ENCODE measurements at regions not wholly inside any gene's neighbourhood (a gene's known extent, or its start where the extent isn't known, plus 50 kb on each side); places are given as distances from the start of the nearest gene placed in this dataset.

DNA sequence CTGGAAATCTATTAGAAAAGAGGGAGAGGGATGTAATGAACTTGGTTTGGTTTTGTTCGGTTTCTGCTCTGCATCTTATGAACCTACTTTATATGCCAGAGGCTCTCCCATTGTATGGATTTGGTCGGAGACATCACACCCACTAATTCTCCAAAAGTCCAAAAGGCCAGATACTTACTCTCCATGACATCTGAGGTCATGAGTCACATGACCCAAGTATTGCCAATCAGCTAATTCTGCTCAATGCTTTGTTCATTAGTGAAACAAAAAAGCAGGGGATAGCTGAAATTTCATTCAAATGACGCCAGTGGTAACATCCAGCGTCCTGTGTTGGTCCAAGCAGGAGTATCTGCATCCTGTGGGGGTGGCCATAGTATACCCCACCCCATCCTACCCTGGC, 173.6 kb downstream of the TRIM33 start:
- DNase-seq (ENCODE audit: low read depth), result no peak
- TF ChIP-seq, protein P1, sequence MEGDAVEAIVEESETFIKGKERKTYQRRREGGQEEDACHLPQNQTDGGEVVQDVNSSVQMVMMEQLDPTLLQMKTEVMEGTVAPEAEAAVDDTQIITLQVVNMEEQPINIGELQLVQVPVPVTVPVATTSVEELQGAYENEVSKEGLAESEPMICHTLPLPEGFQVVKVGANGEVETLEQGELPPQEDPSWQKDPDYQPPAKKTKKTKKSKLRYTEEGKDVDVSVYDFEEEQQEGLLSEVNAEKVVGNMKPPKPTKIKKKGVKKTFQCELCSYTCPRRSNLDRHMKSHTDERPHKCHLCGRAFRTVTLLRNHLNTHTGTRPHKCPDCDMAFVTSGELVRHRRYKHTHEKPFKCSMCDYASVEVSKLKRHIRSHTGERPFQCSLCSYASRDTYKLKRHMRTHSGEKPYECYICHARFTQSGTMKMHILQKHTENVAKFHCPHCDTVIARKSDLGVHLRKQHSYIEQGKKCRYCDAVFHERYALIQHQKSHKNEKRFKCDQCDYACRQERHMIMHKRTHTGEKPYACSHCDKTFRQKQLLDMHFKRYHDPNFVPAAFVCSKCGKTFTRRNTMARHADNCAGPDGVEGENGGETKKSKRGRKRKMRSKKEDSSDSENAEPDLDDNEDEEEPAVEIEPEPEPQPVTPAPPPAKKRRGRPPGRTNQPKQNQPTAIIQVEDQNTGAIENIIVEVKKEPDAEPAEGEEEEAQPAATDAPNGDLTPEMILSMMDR (IDR thresholded peaks at IDR 0.05; ENCODE audit: control insufficient read depth, insufficient read depth, low read depth, low read length, missing control alignments), result no peak
- H3K4me3 ChIP-seq (ENCODE audit: control insufficient read depth, low read depth, low read length), result no peak overlapping the region

DNA sequence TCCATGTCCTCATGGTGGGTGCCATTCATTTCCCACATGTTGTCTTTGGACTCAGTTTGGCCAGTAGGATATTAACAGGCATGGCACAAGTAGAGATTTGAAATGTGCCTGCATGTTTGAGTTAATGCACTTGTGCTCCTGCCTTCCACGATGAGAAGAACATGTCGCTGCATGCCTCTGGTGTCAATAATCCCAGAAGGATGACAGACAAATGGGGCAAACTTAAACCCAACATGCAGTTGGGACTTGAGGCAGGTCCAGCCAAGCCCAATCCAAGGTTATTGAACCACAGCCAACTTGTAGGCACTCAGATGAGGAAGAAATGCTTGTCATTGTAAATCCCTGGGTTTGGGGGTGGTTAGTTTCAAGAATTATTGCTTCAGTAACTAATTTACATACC, 174.6 kb downstream of the TRIM33 start:
- DNase-seq (ENCODE audit: low read depth), result no peak
- no peak overlapping the region for H3K4me3 ChIP-seq (ENCODE audit: control insufficient read depth, low read depth, low read length)
- TF ChIP-seq, protein P1 (IDR thresholded peaks at IDR 0.05; ENCODE audit: control insufficient read depth, insufficient read depth, low read depth, low read length, missing control alignments), result no peak

DNA sequence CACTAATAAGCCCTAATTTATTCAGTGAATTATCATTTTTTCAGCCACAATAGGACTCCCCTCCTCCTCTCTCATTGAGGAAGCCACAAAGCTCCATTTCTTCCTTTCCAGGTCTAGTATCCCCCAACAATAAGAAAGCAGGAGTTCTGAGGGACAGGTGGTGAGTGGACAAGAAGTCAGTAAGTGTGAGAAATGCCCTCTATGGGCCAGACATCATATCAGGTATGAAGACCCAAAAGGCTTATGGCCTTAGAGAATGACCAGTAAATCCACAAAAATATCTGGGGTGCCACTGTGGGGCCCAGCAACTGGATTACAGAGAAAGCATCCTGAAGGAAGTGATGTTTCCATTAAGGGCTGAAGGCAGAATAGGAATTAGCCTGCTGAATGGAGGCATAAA, 175.7 kb downstream of the TRIM33 start:
- H3K4me3 ChIP-seq (ENCODE audit: control insufficient read depth, low read depth, low read length), result no peak overlapping the region
- TF ChIP-seq, protein P1 (IDR thresholded peaks at IDR 0.05; ENCODE audit: control insufficient read depth, insufficient read depth, low read depth, low read length, missing control alignments), result no peak
- DNase-seq (ENCODE audit: low read depth), result no peak

DNA sequence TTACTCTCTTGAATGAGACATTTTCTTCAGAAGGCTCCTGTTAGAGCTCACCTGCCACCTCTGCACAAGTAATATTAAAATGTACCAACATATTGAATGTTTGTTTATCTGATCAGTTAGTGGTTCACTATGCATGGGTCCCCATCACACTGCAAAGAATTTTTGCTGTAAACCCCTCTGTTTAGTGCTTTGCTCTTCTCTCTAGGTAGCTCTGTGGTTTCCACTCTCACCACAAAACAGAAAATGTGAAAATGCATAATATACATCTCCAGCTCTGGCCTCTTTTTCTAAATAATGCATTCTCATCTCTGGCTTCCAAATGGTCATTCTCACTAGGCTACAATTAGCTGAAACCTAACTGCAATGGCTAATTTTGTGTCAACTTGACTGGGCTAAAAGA, 176.7 kb downstream of the TRIM33 start:
- TF ChIP-seq, protein P1 (IDR thresholded peaks at IDR 0.05; ENCODE audit: control insufficient read depth, insufficient read depth, low read depth, low read length, missing control alignments), result no peak
- no peak for DNase-seq (ENCODE audit: low read depth)
- H3K4me3 ChIP-seq (ENCODE audit: control insufficient read depth, low read depth, low read length), result no peak overlapping the region

DNA sequence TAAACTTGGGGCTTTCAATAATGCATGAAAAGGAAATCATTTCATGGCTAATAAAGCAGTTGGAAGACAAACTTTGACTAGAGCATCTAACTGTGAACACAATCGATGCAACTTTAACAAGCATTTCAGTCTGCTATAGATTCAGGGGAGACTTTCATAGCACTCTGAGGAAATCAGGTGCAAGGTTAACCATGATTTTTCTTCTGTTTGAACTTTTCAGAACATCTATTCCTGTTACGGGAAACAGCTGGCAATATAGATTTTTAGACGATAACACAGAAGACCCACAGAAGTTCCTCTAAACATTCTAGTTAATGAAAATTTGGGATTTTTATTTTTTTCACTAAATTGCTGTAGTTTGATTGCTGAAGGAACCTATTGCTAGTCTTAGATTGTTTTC, 177.3 kb downstream of the TRIM33 start:
- no peak overlapping the region for H3K4me3 ChIP-seq (ENCODE audit: control insufficient read depth, low read depth, low read length)
- TF ChIP-seq, protein P1 (IDR thresholded peaks at IDR 0.05; ENCODE audit: control insufficient read depth, insufficient read depth, low read depth, low read length, missing control alignments), result no peak

DNA sequence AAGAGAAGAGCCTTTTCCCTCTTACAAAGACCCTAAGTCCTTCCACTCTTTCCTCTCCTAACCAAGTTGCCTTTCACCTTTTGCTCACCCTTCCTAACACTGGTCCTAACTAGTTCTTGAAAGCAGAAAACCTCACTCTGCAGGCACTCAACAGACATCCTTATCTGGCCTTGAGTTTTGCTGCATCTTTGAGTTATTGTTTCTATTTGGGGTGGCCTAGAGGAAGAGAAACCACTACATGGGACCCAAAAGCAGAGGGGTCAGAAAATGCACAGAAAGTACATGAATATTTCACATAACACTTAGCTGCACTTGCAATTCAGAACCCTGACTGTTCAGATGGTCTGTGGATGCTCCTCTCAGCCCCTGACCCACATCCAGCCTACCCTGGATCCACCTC, 178.3 kb upstream of the SYT6 start:
- TF ChIP-seq, protein P1 (IDR thresholded peaks at IDR 0.05; ENCODE audit: control insufficient read depth, insufficient read depth, low read depth, low read length, missing control alignments), result no peak
- no peak overlapping the region for H3K4me3 ChIP-seq (ENCODE audit: control insufficient read depth, low read depth, low read length)
- no peak for DNase-seq (ENCODE audit: low read depth)

More for the DNA sequence above, 177.3 kb downstream of the TRIM33 start:
- DNase-seq (ENCODE audit: low read depth), result no peak

DNA sequence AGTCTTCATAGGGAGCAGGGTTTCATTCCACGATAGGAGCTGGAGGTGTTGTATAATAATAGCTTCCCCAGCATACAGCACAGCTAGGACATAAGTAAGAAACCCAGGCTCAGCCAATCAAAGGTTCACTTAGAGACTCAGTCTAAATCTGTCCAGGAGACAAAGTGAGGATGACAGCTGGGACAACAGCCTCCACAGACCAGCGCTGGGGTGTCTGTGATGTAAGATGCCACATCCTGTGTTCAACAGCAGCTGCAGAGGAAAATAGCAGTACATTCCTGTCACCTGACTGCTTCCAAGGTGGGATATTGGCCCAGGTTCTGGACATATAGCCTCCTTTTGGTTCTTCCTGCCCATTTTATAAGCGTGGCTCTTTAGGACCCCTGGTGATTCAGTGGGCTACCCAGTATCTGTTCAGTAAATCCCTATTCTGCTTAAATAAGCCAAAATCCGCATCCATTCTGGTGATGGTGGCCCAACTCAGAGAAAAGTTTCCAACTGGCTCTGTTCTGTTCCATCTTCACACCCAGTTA, 176.8 kb upstream of the SYT6 start:
- DNase-seq (ENCODE audit: low read depth), result no peak
- TF ChIP-seq, protein P1 (IDR thresholded peaks at IDR 0.05; ENCODE audit: control insufficient read depth, insufficient read depth, low read depth, low read length, missing control alignments), result no peak
- H3K4me3 ChIP-seq (ENCODE audit: control insufficient read depth, low read depth, low read length), result no peak overlapping the region

All from AG09309 (cell line).